Superior temporal gyrus (tissue), 1 donor: ENCODE measurements at regions not wholly inside any gene's neighbourhood (a gene's known extent, or its start where the extent isn't known, plus 50 kb on each side); places are given as distances from the start of the nearest gene placed in this dataset.
"Not testable (repeated sequence)": the region's sequence is repeated elsewhere in the genome, so short reads cannot be mapped to it uniquely, and the experiment has no call there.

Experiments
- DNase-seq: peaks from one replicate; pipeline ENCODE4 v3.0.0-alpha.2; 2016; ENCODE audit errors: extremely low spot score

GRCh38 chr20:39705032-39705431 is 742.9 kb downstream of the DHX35 start:
- no peak for DNase-seq

- DNase-seq: not testable (repeated sequence)
These were observed 741.2 kb downstream of the DHX35 start for GRCh38 chr20:39703357-39703756.

GRCh38 chr20:39702701-39703349 is 740.7 kb downstream of the DHX35 start:
- DNase-seq: no peak

- no peak for DNase-seq
These were observed 738.4 kb downstream of the DHX35 start for GRCh38 chr20:39700528-39700927.

GRCh38 chr20:39699166-39699725 is 737.1 kb downstream of the DHX35 start:
- DNase-seq: no peak

- no peak for DNase-seq
These were observed 736.6 kb downstream of the DHX35 start for GRCh38 chr20:39698752-39699151.

GRCh38 chr20:39691151-39691862 is 729.2 kb downstream of the DHX35 start:
- DNase-seq: no peak

- peak; percentile 18 for DNase-seq
These were observed 714.8 kb downstream of the DHX35 start for GRCh38 chr20:39676857-39677391.

GRCh38 chr20:39676241-39676640 is 714.1 kb downstream of the DHX35 start:
- DNase-seq: no peak

GRCh38 chr20:39674842-39675241 is 712.7 kb downstream of the DHX35 start:
- no peak for DNase-seq

GRCh38 chr20:39670988-39671387 is 708.8 kb downstream of the DHX35 start:
- DNase-seq: no peak

- DNase-seq: no peak
These were observed 707.5 kb downstream of the DHX35 start for GRCh38 chr20:39669659-39670058.

- no peak for DNase-seq
These were observed 705.9 kb downstream of the DHX35 start for GRCh38 chr20:39668038-39668437.

GRCh38 chr20:39661833-39662232 is 699.7 kb downstream of the DHX35 start:
- no peak for DNase-seq

- no peak for DNase-seq
These were observed 698.8 kb downstream of the DHX35 start for GRCh38 chr20:39660965-39661364.

GRCh38 chr20:39660226-39660625 is 698.1 kb downstream of the DHX35 start:
- no peak for DNase-seq

- no peak for DNase-seq
These were observed 696.7 kb downstream of the DHX35 start for GRCh38 chr20:39658662-39659409.

- no peak for DNase-seq
These were observed 692.0 kb downstream of the DHX35 start for GRCh38 chr20:39654171-39654570.

GRCh38 chr20:39651645-39652325 is 689.6 kb downstream of the DHX35 start:
- DNase-seq: no peak

- no peak for DNase-seq
These were observed 684.8 kb downstream of the DHX35 start for GRCh38 chr20:39646874-39647413.

GRCh38 chr20:39645131-39645530 is 683.0 kb downstream of the DHX35 start:
- no peak for DNase-seq
